Astrocyte (in vitro differentiated cells and primary cell): ENCODE measurements at regions not wholly inside any gene's neighbourhood (a gene's known extent, or its start where the extent isn't known, plus 50 kb on each side); places are given as distances from the start of the nearest gene placed in this dataset.

ENCODE experiments used
- DNase-seq: peaks from one replicate; pipeline ENCODE4 v3.0.0-alpha.2; 2010; ENCODE audit warnings: low read depth
- FAIRE-seq: peaks from 2 replicates; lab custom pipeline; 2011; peaks lifted over from hg19 to GRCh38; lab: Jason Lieb, UNC
- H2AFZ ChIP-seq: 2 replicates; pipeline ENCODE4 v1.6.0; 2012; ENCODE audit warnings: low read depth, low read length, inconsistent platforms
- H3K27ac ChIP-seq: 2 replicates; pipeline ENCODE4 v1.5.1; 2011; ENCODE audit warnings: low read depth, low read length, inconsistent platforms
- H3K27me3 ChIP-seq: 2 replicates; pipeline ENCODE4 v1.6.0; 2011; ENCODE audit warnings: low read length, inconsistent platforms; ENCODE audit not compliant: insufficient read depth
- H3K36me3 ChIP-seq: 2 replicates; pipeline ENCODE4 v1.5.1; 2011; ENCODE audit warnings: low read length, inconsistent platforms; ENCODE audit not compliant: insufficient read depth
- H3K4me1 ChIP-seq: 2 replicates; pipeline ENCODE4 v1.5.1; 2011; ENCODE audit warnings: low read length, inconsistent platforms; ENCODE audit not compliant: insufficient read depth
- H3K4me2 ChIP-seq: 2 replicates; pipeline ENCODE4 v1.6.0; 2012; ENCODE audit warnings: low read length, inconsistent platforms
- H3K4me3 ChIP-seq: 2 replicates; pipeline ENCODE4 v1.5.1; 2011; ENCODE audit warnings: low read depth, mild to moderate bottlenecking, low read length, inconsistent platforms; ENCODE audit not compliant: insufficient read depth
- H3K79me2 ChIP-seq: 2 replicates; pipeline ENCODE4 v1.6.0; 2012; ENCODE audit warnings: mild to moderate bottlenecking, low read length, inconsistent platforms; ENCODE audit not compliant: insufficient read depth
- H3K9ac ChIP-seq: 2 replicates; pipeline ENCODE4 v1.6.0; 2012; ENCODE audit warnings: mild to moderate bottlenecking, low read length, inconsistent platforms
- H3K9me3 ChIP-seq: 2 replicates; pipeline ENCODE4 v1.5.1; 2012; ENCODE audit warnings: low read depth, mild to moderate bottlenecking, low read length, inconsistent platforms; ENCODE audit not compliant: insufficient read depth
- H4K20me1 ChIP-seq: 2 replicates; pipeline ENCODE4 v1.6.0; 2012; ENCODE audit warnings: low read length, inconsistent platforms; ENCODE audit not compliant: insufficient read depth
- H3K27ac Mint-ChIP-seq: one replicate; pipeline ENCODE4 v1.8.0; 2021; ENCODE audit warnings: mild to moderate bottlenecking, mixed read lengths; ENCODE audit not compliant: unreplicated experiment
- H3K27me3 Mint-ChIP-seq: one replicate; pipeline ENCODE4 v1.8.0; 2021; ENCODE audit warnings: low read depth, mixed read lengths; ENCODE audit not compliant: unreplicated experiment
- H3K36me3 Mint-ChIP-seq: one replicate; pipeline ENCODE4 v1.8.0; 2021; ENCODE audit warnings: low read depth, mixed read lengths; ENCODE audit not compliant: unreplicated experiment
- H3K4me1 Mint-ChIP-seq: one replicate; pipeline ENCODE4 v1.8.0; 2021; ENCODE audit warnings: low read depth, mixed read lengths; ENCODE audit not compliant: unreplicated experiment
- H3K4me3 Mint-ChIP-seq: one replicate; pipeline ENCODE4 v1.8.0; 2021; ENCODE audit warnings: mild to moderate bottlenecking, moderate library complexity, mixed read lengths; ENCODE audit not compliant: unreplicated experiment
- H3K9me3 Mint-ChIP-seq: one replicate; pipeline ENCODE4 v1.8.0; 2021; ENCODE audit warnings: mild to moderate bottlenecking, mixed read lengths; ENCODE audit not compliant: unreplicated experiment
- EZH2 ChIP-seq: IDR thresholded peaks from 2 replicates; pipeline ENCODE4 v1.6.1; 2012; ENCODE audit warnings: mild to moderate bottlenecking, low read length, inconsistent platforms; ENCODE audit not compliant: insufficient read depth
- TF ChIP-seq, protein P1 (sequence below): IDR thresholded peaks from 2 replicates; pipeline ENCODE4 v1.5.1; 2011; ENCODE audit warnings: low read depth, mild to moderate bottlenecking, inconsistent platforms, low read length, moderate library complexity; ENCODE audit not compliant: insufficient read depth

GRCh38 chr11:82146789-82147188, 586.9 kb downstream of the FAM181B start:
- no peaks in the 10 kb centered on the region for H3K4me1 Mint-ChIP-seq
- no peak overlapping the region for H3K4me3 Mint-ChIP-seq
- DNase-seq (no peak), FAIRE-seq (no peak)
- Histone ChIP-seq H3K36me3 (no peaks in the 10 kb centered on the region), H3K4me1 (no peaks in the 10 kb centered on the region), H3K79me2 (no peaks in the 10 kb centered on the region), H3K9me3 (no peaks in the 10 kb centered on the region), H3K4me2 (no peak overlapping the region), H3K9ac (no peak overlapping the region), H3K27me3 (no peaks in the 10 kb centered on the region), H3K27ac (no peak overlapping the region), H3K4me3 (no peak overlapping the region), H4K20me1 (no peaks in the 10 kb centered on the region), H2AFZ (no peak overlapping the region)
- TF ChIP-seq, protein P1, sequence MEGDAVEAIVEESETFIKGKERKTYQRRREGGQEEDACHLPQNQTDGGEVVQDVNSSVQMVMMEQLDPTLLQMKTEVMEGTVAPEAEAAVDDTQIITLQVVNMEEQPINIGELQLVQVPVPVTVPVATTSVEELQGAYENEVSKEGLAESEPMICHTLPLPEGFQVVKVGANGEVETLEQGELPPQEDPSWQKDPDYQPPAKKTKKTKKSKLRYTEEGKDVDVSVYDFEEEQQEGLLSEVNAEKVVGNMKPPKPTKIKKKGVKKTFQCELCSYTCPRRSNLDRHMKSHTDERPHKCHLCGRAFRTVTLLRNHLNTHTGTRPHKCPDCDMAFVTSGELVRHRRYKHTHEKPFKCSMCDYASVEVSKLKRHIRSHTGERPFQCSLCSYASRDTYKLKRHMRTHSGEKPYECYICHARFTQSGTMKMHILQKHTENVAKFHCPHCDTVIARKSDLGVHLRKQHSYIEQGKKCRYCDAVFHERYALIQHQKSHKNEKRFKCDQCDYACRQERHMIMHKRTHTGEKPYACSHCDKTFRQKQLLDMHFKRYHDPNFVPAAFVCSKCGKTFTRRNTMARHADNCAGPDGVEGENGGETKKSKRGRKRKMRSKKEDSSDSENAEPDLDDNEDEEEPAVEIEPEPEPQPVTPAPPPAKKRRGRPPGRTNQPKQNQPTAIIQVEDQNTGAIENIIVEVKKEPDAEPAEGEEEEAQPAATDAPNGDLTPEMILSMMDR = no peak
- no peak for TF ChIP-seq EZH2
- no peaks in the 10 kb centered on the region for H3K9me3 Mint-ChIP-seq
- no peaks in the 10 kb centered on the region for H3K27me3 Mint-ChIP-seq
- H3K36me3 Mint-ChIP-seq = no peaks in the 10 kb centered on the region
- no peak overlapping the region for H3K27ac Mint-ChIP-seq

DNA sequence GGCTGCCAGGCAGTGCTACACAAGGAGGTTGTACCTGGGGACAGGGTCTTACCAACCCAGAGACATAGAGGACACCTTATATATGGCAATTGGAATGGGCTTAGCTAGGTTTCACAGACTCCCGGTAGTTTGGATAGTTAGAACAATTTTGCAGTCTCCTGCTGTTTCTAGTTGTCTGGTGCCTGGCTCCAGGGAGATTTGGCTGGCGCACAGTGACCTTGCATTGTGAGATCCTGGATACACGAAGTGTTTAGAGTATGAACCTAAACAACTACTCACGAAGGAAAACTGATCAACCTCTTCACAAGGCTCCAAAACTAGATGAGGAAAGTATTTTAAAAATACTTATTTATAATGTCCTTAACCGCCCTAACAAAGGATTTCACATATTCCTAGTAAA, 614.7 kb downstream of the FAM181B start:
- no peak overlapping the region for H3K4me3 Mint-ChIP-seq
- no peak overlapping the region for H3K27ac Mint-ChIP-seq

DNA sequence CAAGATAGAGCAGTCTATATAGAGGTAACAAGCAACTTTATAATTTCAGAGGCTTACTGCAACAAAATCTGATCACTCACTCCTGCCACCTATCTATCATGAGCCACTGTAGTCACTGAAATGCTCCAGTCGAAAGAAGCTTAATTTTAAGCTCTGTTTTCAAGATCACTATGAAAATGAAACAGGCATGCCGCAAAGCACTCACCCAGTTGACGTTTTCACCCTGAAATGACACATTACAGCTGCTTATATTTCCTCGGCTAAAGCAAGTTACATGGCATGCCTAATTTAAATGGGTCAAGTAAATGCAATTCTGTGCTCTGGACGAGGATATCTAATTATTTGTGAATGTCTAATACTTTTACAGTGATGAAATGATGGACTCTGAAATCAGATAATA, 616.3 kb downstream of the FAM181B start:
- Mint-ChIP-seq H3K4me3 (no peak overlapping the region), H3K36me3 (no peaks in the 10 kb centered on the region), H3K27ac (no peak overlapping the region), H3K9me3 (no peaks in the 10 kb centered on the region), H3K27me3 (peaks cover 5% of the 10 kb centered on the region), H3K4me1 (no peaks in the 10 kb centered on the region)
- H3K4me1 ChIP-seq = no peaks in the 10 kb centered on the region
- no peak overlapping the region for H2AFZ ChIP-seq
- TF ChIP-seq, protein P1 = no peak
- no peak for TF ChIP-seq EZH2
- FAIRE-seq (no peak), DNase-seq (no peak)
- no peaks in the 10 kb centered on the region for H4K20me1 ChIP-seq
- H3K27me3 ChIP-seq = no peaks in the 10 kb centered on the region
- H3K9me3 ChIP-seq = no peaks in the 10 kb centered on the region
- H3K27ac ChIP-seq = no peak overlapping the region
- no peak overlapping the region for H3K9ac ChIP-seq
- no peak overlapping the region for H3K4me3 ChIP-seq
- no peak overlapping the region for H3K4me2 ChIP-seq
- no peaks in the 10 kb centered on the region for H3K79me2 ChIP-seq
- no peaks in the 10 kb centered on the region for H3K36me3 ChIP-seq

More for the DNA sequence above, 614.7 kb downstream of the FAM181B start:
- H3K9ac ChIP-seq = no peak overlapping the region
- H2AFZ ChIP-seq = no peak overlapping the region
- TF ChIP-seq EZH2 = no peak
- TF ChIP-seq, protein P1 = no peak
- DNase-seq (no peak), FAIRE-seq (no peak)
- H3K4me1 Mint-ChIP-seq = no peaks in the 10 kb centered on the region
- no peaks in the 10 kb centered on the region for H3K27me3 ChIP-seq
- no peaks in the 10 kb centered on the region for H3K9me3 Mint-ChIP-seq
- H3K36me3 ChIP-seq = no peaks in the 10 kb centered on the region
- H4K20me1 ChIP-seq = no peaks in the 10 kb centered on the region
- peaks cover 7% of the 10 kb centered on the region for H3K27me3 Mint-ChIP-seq
- H3K4me3 ChIP-seq = no peak overlapping the region
- H3K4me2 ChIP-seq = no peak overlapping the region
- H3K27ac ChIP-seq = no peak overlapping the region
- no peaks in the 10 kb centered on the region for H3K9me3 ChIP-seq
- no peaks in the 10 kb centered on the region for H3K4me1 ChIP-seq
- no peaks in the 10 kb centered on the region for H3K79me2 ChIP-seq
- no peaks in the 10 kb centered on the region for H3K36me3 Mint-ChIP-seq
